Hepatic stellate cell (primary cell): ENCODE measurements at regions not wholly inside any gene's neighbourhood (a gene's known extent, or its start where the extent isn't known, plus 50 kb on each side); places are given as distances from the start of the nearest gene placed in this dataset.
"Not testable (repeated sequence)": the region's sequence is repeated elsewhere in the genome, so short reads cannot be mapped to it uniquely, and the experiment has no call there.

ENCODE experiments used
- DNase-seq: peaks from one replicate; pipeline ENCODE4 v3.0.0; 2011; ENCODE audit warnings: low spot score

- DNase-seq: no peak
Observed at GRCh38 chrX:6990552-6991193, 156.8 kb upstream of the STS start.

- DNase-seq: no peak
Observed at GRCh38 chrX:6989858-6990257, 157.7 kb upstream of the STS start.

GRCh38 chrX:6988694-6989093 lies 158.8 kb upstream of the STS start:
- DNase-seq: not testable (repeated sequence)

- no peak for DNase-seq
Observed at GRCh38 chrX:6986915-6987314, 160.6 kb upstream of the STS start.

- no peak for DNase-seq
Observed at GRCh38 chrX:6985537-6985936, 162.0 kb upstream of the STS start.

- DNase-seq: no peak
Observed at GRCh38 chrX:6983207-6983955, 164.1 kb upstream of the STS start.

GRCh38 chrX:6981718-6982406 lies 165.7 kb upstream of the STS start:
- no peak for DNase-seq

GRCh38 chrX:6980981-6981380 lies 166.5 kb upstream of the STS start:
- no peak for DNase-seq

GRCh38 chrX:6968231-6968630 lies 179.3 kb upstream of the STS start:
- peak; percentile 27 for DNase-seq

- no peak for DNase-seq
Observed at GRCh38 chrX:6965729-6966128, 181.8 kb upstream of the STS start.

GRCh38 chrX:6962006-6962355 lies 185.5 kb upstream of the STS start:
- DNase-seq: no peak

- DNase-seq: no peak
Observed at GRCh38 chrX:6961286-6962005, 186.1 kb upstream of the STS start.

GRCh38 chrX:6959006-6959405 lies 188.5 kb upstream of the STS start:
- no peak for DNase-seq

GRCh38 chrX:6954836-6955235 lies 192.7 kb upstream of the STS start:
- DNase-seq: no peak

GRCh38 chrX:6946168-6946567 lies 201.3 kb upstream of the STS start:
- no peak for DNase-seq

GRCh38 chrX:6941041-6941440 lies 206.5 kb upstream of the STS start:
- peak; percentile 46 for DNase-seq

- not testable (repeated sequence) for DNase-seq
Observed at GRCh38 chrX:6932942-6933341, 214.6 kb upstream of the STS start.

- no peak for DNase-seq
Observed at GRCh38 chrX:6930307-6930849, 217.1 kb upstream of the STS start.

GRCh38 chrX:6924443-6925077 lies 223.0 kb upstream of the STS start:
- DNase-seq: no peak

GRCh38 chrX:6917666-6918065 lies 229.8 kb upstream of the STS start:
- no peak for DNase-seq

GRCh38 chrX:6910218-6910617 lies 237.3 kb upstream of the STS start:
- DNase-seq: no peak

- no peak for DNase-seq
Observed at GRCh38 chrX:6909396-6909795, 238.1 kb upstream of the STS start.
